ENCODE measurements at regions not wholly inside any gene's neighbourhood (a gene's known extent, or its start where the extent isn't known, plus 50 kb on each side); places are given as distances from the start of the nearest gene placed in this dataset.

- ChIA-PET POLR2A (no interaction called here), CTCF (no interaction called here)
- H3K36me3 ChIP-seq (ENCODE audit: control insufficient read depth, insufficient read depth, low read length), result no peaks in the 10 kb centered on the region
- no peaks in the 10 kb centered on the region for H3K27me3 ChIP-seq (ENCODE audit: control insufficient read depth, insufficient read depth, low read length)
- H3K4me3 ChIP-seq (ENCODE audit: low read depth, low read length), result no peak overlapping the region
- TF ChIP-seq CTCF (IDR thresholded peaks at IDR 0.05; ENCODE audit: insufficient read depth, low read depth, low read length), result no peak
- DNase-seq (ENCODE audit: low read depth), result no peak
Observed at GRCh38 chr1:37240897-37241296, 206.6 kb upstream of the GRIK3 start.

GRCh38 chr1:37242501-37242900 is 208.2 kb upstream of the GRIK3 start:
- no peak for DNase-seq (ENCODE audit: low read depth)
- POLR2A ChIA-PET, result no interaction called here
- H3K36me3 ChIP-seq (ENCODE audit: control insufficient read depth, insufficient read depth, low read length), result no peaks in the 10 kb centered on the region
- no peak overlapping the region for H3K4me3 ChIP-seq (ENCODE audit: low read depth, low read length)
- no peaks in the 10 kb centered on the region for H3K27me3 ChIP-seq (ENCODE audit: control insufficient read depth, insufficient read depth, low read length)
- no peak for TF ChIP-seq CTCF (IDR thresholded peaks at IDR 0.05; ENCODE audit: insufficient read depth, low read depth, low read length)
- CTCF ChIA-PET, result no interaction called here

GRCh38 chr1:37243368-37244082 is 209.2 kb upstream of the GRIK3 start:
- H3K4me3 ChIP-seq (ENCODE audit: low read depth, low read length), result no peak overlapping the region
- POLR2A ChIA-PET, result no interaction called here
- H3K27me3 ChIP-seq (ENCODE audit: control insufficient read depth, insufficient read depth, low read length), result no peaks in the 10 kb centered on the region
- H3K36me3 ChIP-seq (ENCODE audit: control insufficient read depth, insufficient read depth, low read length), result no peaks in the 10 kb centered on the region
- CTCF ChIA-PET, result no interaction called here
- no peak for DNase-seq (ENCODE audit: low read depth)
- no peak for TF ChIP-seq CTCF (IDR thresholded peaks at IDR 0.05; ENCODE audit: insufficient read depth, low read depth, low read length)

- H3K4me3 ChIP-seq (ENCODE audit: low read depth, low read length), result no peak overlapping the region
- H3K27me3 ChIP-seq (ENCODE audit: control insufficient read depth, insufficient read depth, low read length), result no peaks in the 10 kb centered on the region
- CTCF ChIA-PET, result no interaction called here
- TF ChIP-seq CTCF (IDR thresholded peaks at IDR 0.05; ENCODE audit: insufficient read depth, low read depth, low read length), result no peak
- POLR2A ChIA-PET, result no interaction called here
- no peak for DNase-seq (ENCODE audit: low read depth)
- H3K36me3 ChIP-seq (ENCODE audit: control insufficient read depth, insufficient read depth, low read length), result no peaks in the 10 kb centered on the region
Observed at GRCh38 chr1:37244083-37244480, 209.8 kb upstream of the GRIK3 start.

GRCh38 chr1:37244815-37245214 is 210.5 kb upstream of the GRIK3 start:
- ChIA-PET POLR2A (no interaction called here), CTCF (no interaction called here)
- Histone ChIP-seq H3K36me3 (ENCODE audit: control insufficient read depth, insufficient read depth, low read length) (no peaks in the 10 kb centered on the region), H3K27me3 (ENCODE audit: control insufficient read depth, insufficient read depth, low read length) (no peaks in the 10 kb centered on the region), H3K4me3 (ENCODE audit: low read depth, low read length) (no peak overlapping the region)
- DNase-seq (ENCODE audit: low read depth), result no peak
- no peak for TF ChIP-seq CTCF (IDR thresholded peaks at IDR 0.05; ENCODE audit: insufficient read depth, low read depth, low read length)
